ENCODE measurements at regions not wholly inside any gene's neighbourhood (a gene's known extent, or its start where the extent isn't known, plus 50 kb on each side); places are given as distances from the start of the nearest gene placed in this dataset.

DNA sequence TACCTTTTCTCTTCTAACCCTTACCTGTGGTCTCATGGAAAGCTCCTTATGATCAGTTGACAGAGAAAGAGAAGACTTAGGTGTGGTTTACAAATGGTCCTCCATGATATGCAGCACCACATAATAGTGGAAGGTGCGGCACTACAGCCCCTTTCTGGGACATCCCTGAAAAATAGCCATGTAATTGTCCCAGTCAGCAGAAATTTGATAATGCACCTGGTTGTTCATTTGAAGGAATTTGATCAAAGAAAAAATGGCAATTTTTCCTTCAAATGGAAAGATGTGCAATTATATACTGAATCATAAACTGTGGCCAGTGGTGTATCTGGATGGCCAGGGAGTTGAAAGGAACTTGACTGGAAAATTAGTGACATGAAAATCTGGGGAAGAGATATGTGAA, 293.6 kb upstream of the PCDH20 start:
- TF ChIP-seq, protein P1, sequence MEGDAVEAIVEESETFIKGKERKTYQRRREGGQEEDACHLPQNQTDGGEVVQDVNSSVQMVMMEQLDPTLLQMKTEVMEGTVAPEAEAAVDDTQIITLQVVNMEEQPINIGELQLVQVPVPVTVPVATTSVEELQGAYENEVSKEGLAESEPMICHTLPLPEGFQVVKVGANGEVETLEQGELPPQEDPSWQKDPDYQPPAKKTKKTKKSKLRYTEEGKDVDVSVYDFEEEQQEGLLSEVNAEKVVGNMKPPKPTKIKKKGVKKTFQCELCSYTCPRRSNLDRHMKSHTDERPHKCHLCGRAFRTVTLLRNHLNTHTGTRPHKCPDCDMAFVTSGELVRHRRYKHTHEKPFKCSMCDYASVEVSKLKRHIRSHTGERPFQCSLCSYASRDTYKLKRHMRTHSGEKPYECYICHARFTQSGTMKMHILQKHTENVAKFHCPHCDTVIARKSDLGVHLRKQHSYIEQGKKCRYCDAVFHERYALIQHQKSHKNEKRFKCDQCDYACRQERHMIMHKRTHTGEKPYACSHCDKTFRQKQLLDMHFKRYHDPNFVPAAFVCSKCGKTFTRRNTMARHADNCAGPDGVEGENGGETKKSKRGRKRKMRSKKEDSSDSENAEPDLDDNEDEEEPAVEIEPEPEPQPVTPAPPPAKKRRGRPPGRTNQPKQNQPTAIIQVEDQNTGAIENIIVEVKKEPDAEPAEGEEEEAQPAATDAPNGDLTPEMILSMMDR (IDR thresholded peaks at IDR 0.05; ENCODE audit: extremely low read depth in 1 of 2, insufficient read depth in 1 of 2, low read depth in 1 of 2, low read length in 2 of 2) = no peak
- TF ChIP-seq POLR2A (IDR thresholded peaks at IDR 0.05; ENCODE audit: low read depth, low read length) (no peak), POLR2AphosphoS5 (IDR thresholded peaks at IDR 0.05; ENCODE audit: insufficient read depth, low read depth, low read length) (no peak), EZH2 (IDR thresholded peaks at IDR 0.05; ENCODE audit: borderline replicate concordance, low read depth, low read length, severe bottlenecking) (no peak), FOS (IDR thresholded peaks at IDR 0.05; ENCODE audit: borderline replicate concordance, insufficient read depth, low read length) (no peak), GATA2 (IDR thresholded peaks at IDR 0.05; ENCODE audit: insufficient read depth, insufficient read length, low read depth, low read length) (no peak)
- TF ChIP-seq, protein P2, sequence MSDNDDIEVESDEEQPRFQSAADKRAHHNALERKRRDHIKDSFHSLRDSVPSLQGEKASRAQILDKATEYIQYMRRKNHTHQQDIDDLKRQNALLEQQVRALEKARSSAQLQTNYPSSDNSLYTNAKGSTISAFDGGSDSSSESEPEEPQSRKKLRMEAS (IDR thresholded peaks at IDR 0.05; ENCODE audit: insufficient read depth, insufficient read length) = no peak

All from endothelial cell of umbilical vein (primary cell).